Parathyroid adenoma (tissue), 2 donors: ENCODE measurements at regions not wholly inside any gene's neighbourhood (a gene's known extent, or its start where the extent isn't known, plus 50 kb on each side); places are given as distances from the start of the nearest gene placed in this dataset.

Experiments
- H2AFZ ChIP-seq: fragments of 300-600 bp; sonication (generic); one replicate; pipeline ENCODE4 v1.7.0; 2017; ENCODE audit warnings: antibody characterized with exemption, mild to moderate bottlenecking
- H3K27ac ChIP-seq: fragments of 300-600 bp; sonication (generic); one replicate; pipeline ENCODE4 v1.7.0; 2017
- H3K27me3 ChIP-seq: fragments of 300-600 bp; sonication (generic); one replicate; pipeline ENCODE4 v1.7.0; 2017; ENCODE audit warnings: low read length; ENCODE audit not compliant: control insufficient read depth, insufficient read depth
- H3K36me3 ChIP-seq: fragments of 300-600 bp; sonication (generic); one replicate; pipeline ENCODE4 v1.7.0; 2017; ENCODE audit warnings: low read length; ENCODE audit not compliant: control insufficient read depth, insufficient read depth
- H3K4me1 ChIP-seq: fragments of 300-600 bp; sonication (generic); one replicate; pipeline ENCODE4 v1.7.0; 2017; ENCODE audit warnings: control low read depth
- H3K4me2 ChIP-seq: fragments of 300-600 bp; sonication (generic); one replicate; pipeline ENCODE4 v1.7.0; 2017; ENCODE audit warnings: low read length
- H3K4me3 ChIP-seq: fragments of 300-600 bp; sonication (generic); one replicate; pipeline ENCODE4 v1.7.0; 2017; ENCODE audit warnings: low read depth, low read length
- H3K79me2 ChIP-seq: fragments of 300-600 bp; sonication (generic); one replicate; pipeline ENCODE4 v1.7.0; 2017; ENCODE audit warnings: control low read depth
- H3K9ac ChIP-seq: fragments of 300-600 bp; sonication (generic); one replicate; pipeline ENCODE4 v1.7.0; 2017; ENCODE audit warnings: mild to moderate bottlenecking
- H3K9me3 ChIP-seq: fragments of 300-600 bp; sonication (generic); one replicate; pipeline ENCODE4 v1.7.0; 2017; ENCODE audit warnings: low read length; ENCODE audit not compliant: control insufficient read depth
- TF ChIP-seq, protein P1 (sequence below): fragments of 300-600 bp; sonication (generic); IDR thresholded peaks from one replicate; pipeline ENCODE4 v1.7.0; 2017; ENCODE audit warnings: antibody characterized with exemption, mild to moderate bottlenecking
- donor health status: primary hyperparathyroidism.

DNA sequence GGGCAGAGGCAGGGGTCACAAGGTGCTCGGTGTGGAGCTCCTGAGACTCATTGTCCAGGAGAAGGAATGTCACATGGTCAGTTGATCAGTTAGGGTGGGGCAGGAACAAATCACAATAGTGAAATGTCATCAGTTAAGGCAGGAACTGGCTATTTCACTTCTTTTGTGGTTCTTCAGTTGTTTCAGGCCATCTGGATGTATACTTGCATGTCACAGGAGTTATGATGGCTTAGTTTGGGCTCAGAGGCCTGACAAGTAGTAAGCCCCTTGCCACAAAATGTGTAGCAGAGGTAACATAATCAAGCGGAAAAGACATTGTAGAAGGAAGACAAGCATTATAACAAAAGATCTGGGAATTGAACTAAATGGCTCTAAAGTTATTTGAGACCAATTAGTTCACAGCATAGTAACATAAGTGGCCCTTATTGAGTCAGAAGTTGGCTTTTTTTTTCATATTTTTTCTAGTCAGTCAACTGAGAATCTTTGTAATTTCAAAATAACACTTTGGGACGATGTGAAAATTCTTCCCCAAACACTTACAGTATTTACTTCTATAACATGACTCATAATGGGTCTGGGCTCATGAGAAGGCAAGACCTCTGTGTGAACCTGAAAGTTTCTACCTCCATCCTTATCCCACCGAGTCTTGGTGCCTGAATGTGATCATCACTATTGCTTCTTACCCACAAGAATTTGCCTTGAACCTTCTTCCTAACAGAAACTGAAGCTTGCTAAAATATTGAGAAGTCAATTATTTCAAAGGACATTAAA lies 137.0 kb upstream of the DPT start:
- no peaks in the 10 kb centered on the region for H3K27me3 ChIP-seq
- no peak overlapping the region for H3K9ac ChIP-seq
- no peak overlapping the region for H2AFZ ChIP-seq
- TF ChIP-seq, protein P1, sequence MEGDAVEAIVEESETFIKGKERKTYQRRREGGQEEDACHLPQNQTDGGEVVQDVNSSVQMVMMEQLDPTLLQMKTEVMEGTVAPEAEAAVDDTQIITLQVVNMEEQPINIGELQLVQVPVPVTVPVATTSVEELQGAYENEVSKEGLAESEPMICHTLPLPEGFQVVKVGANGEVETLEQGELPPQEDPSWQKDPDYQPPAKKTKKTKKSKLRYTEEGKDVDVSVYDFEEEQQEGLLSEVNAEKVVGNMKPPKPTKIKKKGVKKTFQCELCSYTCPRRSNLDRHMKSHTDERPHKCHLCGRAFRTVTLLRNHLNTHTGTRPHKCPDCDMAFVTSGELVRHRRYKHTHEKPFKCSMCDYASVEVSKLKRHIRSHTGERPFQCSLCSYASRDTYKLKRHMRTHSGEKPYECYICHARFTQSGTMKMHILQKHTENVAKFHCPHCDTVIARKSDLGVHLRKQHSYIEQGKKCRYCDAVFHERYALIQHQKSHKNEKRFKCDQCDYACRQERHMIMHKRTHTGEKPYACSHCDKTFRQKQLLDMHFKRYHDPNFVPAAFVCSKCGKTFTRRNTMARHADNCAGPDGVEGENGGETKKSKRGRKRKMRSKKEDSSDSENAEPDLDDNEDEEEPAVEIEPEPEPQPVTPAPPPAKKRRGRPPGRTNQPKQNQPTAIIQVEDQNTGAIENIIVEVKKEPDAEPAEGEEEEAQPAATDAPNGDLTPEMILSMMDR = no peak
- peaks cover 5% of the 10 kb centered on the region for H3K4me1 ChIP-seq
- no peaks in the 10 kb centered on the region for H3K9me3 ChIP-seq
- no peaks in the 10 kb centered on the region for H3K79me2 ChIP-seq
- H3K4me2 ChIP-seq = no peak overlapping the region
- no peak overlapping the region for H3K4me3 ChIP-seq
- H3K27ac ChIP-seq = no peak overlapping the region
- H3K36me3 ChIP-seq = no peaks in the 10 kb centered on the region

DNA sequence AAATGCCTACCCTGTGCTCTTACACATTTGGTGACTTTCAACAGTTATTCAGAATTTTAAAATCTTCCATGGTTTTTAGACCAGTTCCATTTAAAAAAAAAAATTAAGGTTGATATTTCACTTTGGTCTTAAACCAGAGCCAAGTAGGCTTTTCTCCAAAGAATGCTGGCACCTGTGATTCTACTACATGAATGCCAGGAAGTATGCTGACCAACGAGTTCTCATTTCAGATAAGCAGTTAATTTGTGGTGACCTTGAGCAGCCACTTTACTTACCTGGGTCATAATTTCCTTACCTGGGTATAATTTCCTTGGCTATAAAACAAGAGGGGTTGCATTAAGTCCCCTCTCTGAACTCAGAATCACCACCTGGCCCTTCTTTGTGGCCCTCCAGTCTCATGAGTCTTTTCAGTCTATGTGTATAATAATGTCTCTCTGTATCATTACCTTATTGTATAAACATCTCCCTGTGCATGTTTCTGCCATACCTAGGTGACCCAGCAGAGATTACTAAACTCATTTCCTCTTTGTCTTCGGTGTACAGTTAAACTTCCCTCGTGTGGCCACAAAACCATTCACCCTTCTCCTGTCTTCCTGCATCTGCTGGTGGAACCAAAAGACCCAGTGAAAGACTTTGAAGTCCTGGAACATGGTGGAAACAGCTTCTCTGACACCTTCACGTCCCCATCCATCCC lies 139.1 kb upstream of the DPT start:
- H3K4me3 ChIP-seq = no peak overlapping the region
- no peaks in the 10 kb centered on the region for H3K27me3 ChIP-seq
- peak overlapping the region; percentile 33 for H3K4me2 ChIP-seq
- no peaks in the 10 kb centered on the region for H3K79me2 ChIP-seq
- TF ChIP-seq, protein P1 = no peak
- no peaks in the 10 kb centered on the region for H3K9me3 ChIP-seq
- H3K9ac ChIP-seq = no peak overlapping the region
- peaks cover 5% of the 10 kb centered on the region for H3K4me1 ChIP-seq
- no peak overlapping the region for H3K27ac ChIP-seq
- no peak overlapping the region for H2AFZ ChIP-seq
- no peaks in the 10 kb centered on the region for H3K36me3 ChIP-seq

DNA sequence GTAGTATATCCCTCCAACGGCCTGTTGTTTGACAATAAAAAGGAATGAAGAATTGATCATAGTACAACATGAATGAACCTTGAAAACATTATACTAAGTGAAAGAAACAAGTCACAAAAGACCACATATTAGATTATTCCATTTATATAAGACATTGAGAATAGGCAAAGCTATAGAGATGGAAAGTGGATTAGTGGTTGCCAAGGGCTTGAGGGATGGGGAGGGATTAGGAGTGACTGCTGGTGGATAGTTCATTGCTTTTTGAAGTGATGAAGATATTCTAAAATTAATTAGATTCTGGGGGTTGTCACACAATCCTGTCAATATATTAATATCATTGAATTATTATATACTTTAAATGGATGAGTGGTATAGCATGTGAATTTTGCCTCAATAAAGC lies 142.5 kb upstream of the DPT start:
- H3K4me1 ChIP-seq = peaks cover 5% of the 10 kb centered on the region
- H3K4me3 ChIP-seq = no peak overlapping the region
- H2AFZ ChIP-seq = no peak overlapping the region
- H3K36me3 ChIP-seq = no peaks in the 10 kb centered on the region
- H3K79me2 ChIP-seq = no peaks in the 10 kb centered on the region
- no peak overlapping the region for H3K27ac ChIP-seq
- no peaks in the 10 kb centered on the region for H3K27me3 ChIP-seq
- H3K9ac ChIP-seq = no peak overlapping the region
- TF ChIP-seq, protein P1 = no peak
- H3K4me2 ChIP-seq = no peak overlapping the region
- H3K9me3 ChIP-seq = no peaks in the 10 kb centered on the region

DNA sequence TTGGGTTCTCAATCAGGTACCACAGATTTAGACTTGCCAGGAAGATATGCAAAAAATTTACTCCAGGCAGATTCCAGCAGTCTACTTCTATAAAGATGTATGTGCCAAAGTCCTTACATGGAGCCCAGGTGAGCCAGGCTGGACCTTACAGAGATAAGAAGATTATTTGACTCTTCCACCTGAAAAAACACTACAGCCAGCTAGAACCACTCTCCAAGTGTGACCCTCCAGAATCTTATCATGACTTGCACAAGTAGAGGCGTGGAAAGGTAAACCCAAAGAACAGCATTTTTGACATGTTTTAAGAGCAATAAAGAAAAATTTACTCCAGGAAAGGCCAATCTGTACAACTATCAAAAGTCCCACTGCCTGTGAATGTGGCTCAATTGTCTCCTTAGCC lies 146.8 kb upstream of the DPT start:
- TF ChIP-seq, protein P1 = no peak
- Histone ChIP-seq H3K27me3 (no peaks in the 10 kb centered on the region), H3K4me1 (peaks cover 10% of the 10 kb centered on the region), H3K36me3 (no peaks in the 10 kb centered on the region), H3K9me3 (no peaks in the 10 kb centered on the region), H3K4me2 (no peak overlapping the region), H3K27ac (no peak overlapping the region), H2AFZ (no peak overlapping the region), H3K9ac (no peak overlapping the region), H3K79me2 (no peaks in the 10 kb centered on the region), H3K4me3 (no peak overlapping the region)
